ENCODE measurements at regions not wholly inside any gene's neighbourhood (a gene's known extent, or its start where the extent isn't known, plus 50 kb on each side); places are given as distances from the start of the nearest gene placed in this dataset.
"Not testable (repeated sequence)": the region's sequence is repeated elsewhere in the genome, so short reads cannot be mapped to it uniquely, and the experiment has no call there.

- DNase-seq (ENCODE audit: low read depth in 2 of 2, low spot score in 1 of 2), result no peak
These were observed 407.5 kb downstream of the SPRY2 start for GRCh38 chr13:79933389-79933788.

DNA sequence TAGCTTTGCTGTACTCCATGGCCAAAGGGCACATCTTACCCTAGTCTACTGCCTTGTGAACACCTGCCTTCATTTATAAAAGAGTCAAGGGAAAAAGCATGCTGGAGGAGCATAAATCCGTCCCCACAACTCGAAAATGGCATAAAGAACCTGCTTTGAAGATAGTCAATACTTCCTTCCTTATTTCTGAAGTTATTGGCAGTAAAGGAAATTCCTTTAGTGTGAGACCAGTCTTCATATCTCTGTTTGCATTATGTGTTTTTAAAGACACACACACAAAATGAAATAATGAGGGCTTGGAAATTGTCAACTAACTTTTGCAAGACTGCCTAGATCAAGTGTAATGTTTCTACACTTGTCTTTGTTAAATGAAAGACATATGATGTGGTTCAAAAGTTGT lies 408.4 kb downstream of the SPRY2 start:
- no peak for DNase-seq (ENCODE audit: low read depth in 2 of 2, low spot score in 1 of 2)

DNA sequence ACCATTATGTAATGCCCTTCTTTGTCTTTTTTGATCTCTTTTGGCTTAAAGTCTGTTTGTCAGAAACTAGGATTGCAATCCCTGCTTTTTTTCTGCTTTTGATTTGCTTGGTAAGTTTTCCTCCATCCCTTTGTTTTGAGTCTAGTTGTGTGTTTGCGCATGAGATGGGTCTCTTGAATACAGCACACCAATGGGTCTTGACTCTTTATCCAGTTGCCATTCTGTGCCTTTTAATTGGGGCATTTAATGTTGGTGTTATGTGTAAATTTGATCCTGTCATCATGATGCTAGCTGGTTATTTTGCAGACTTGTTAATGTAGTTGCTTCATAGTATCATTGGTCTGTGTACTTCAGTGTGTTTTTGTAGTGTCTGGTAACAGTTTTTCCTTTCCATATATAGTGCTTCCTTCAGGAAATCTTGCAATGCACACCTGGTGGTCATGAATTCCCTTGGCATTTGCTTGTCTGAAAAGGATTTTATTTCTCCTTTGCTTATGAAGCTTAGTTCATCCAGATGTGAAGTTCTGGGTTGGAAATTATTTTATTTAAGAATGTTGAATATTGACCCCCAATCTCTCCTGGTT lies 416.9 kb downstream of the SPRY2 start:
- not testable (repeated sequence) for DNase-seq (ENCODE audit: low read depth in 2 of 2, low spot score in 1 of 2)

DNA sequence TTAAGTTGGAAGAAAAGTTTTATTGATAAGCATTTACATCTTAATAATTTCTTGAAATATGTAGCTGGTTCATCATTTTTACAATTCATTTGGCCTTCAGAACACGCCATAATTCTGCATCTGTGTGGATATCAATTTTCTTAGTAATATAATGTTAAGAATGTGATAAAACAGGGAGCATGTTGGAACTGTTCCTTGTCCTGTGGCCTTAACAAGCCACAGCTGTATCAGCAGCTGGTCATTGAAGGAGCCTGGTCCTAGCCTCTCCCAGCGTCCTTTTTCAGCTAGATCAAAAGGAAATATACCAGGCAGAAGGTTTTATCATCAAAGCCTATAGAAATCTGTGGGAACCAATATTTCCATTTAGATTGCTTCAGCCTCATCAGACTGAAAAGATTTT lies 421.8 kb downstream of the SPRY2 start:
- no peak for DNase-seq (ENCODE audit: low read depth in 2 of 2, low spot score in 1 of 2)

DNA sequence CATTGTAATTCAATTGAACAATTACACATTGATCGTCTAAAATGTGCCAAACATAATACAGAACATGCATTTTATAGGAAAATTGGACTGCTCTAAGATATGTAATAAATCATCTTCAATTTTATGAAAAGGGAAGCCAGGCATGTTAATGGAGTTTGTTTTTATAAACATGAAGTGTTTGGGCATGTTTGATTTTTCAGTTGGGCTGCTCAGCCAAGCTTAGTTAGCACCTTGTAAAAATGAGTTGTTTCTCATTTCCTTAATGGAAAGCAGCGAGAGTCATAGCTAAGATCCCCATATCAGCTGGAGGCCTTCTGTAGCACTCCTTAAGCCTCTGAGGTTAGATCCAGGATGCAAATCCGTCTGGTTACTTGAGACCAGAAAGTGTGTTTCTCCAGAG lies 422.3 kb downstream of the SPRY2 start:
- no peak for DNase-seq (ENCODE audit: low read depth in 2 of 2, low spot score in 1 of 2)

GRCh38 chr13:79917628-79918027 lies 423.3 kb downstream of the SPRY2 start:
- DNase-seq (ENCODE audit: low read depth in 2 of 2, low spot score in 1 of 2), result no peak

- no peak for DNase-seq (ENCODE audit: low read depth in 2 of 2, low spot score in 1 of 2)
These were observed 425.7 kb downstream of the SPRY2 start for GRCh38 chr13:79915114-79915811.

- no peak for DNase-seq (ENCODE audit: low read depth in 2 of 2, low spot score in 1 of 2)
These were observed 427.6 kb downstream of the SPRY2 start for GRCh38 chr13:79913141-79913827.

DNA sequence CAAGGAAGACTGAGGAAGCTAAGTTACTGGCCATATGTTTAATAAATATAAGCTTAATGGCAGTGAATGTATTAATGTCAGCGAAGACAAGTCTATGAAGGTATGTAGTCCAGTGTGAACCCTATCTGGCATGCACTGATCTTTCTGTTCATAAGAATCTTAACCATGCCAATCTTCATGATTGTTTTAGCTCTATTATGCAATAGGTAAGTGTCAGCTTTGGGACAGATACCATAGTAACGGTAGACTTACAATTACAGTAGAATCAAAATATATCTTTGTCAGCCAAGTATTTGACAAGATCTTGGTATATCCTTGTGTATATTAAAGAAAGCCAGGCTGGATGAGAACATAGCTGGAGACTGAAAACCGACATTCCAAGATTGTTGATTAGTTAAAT lies 428.5 kb downstream of the SPRY2 start:
- DNase-seq (ENCODE audit: low read depth in 2 of 2, low spot score in 1 of 2), result no peak

DNA sequence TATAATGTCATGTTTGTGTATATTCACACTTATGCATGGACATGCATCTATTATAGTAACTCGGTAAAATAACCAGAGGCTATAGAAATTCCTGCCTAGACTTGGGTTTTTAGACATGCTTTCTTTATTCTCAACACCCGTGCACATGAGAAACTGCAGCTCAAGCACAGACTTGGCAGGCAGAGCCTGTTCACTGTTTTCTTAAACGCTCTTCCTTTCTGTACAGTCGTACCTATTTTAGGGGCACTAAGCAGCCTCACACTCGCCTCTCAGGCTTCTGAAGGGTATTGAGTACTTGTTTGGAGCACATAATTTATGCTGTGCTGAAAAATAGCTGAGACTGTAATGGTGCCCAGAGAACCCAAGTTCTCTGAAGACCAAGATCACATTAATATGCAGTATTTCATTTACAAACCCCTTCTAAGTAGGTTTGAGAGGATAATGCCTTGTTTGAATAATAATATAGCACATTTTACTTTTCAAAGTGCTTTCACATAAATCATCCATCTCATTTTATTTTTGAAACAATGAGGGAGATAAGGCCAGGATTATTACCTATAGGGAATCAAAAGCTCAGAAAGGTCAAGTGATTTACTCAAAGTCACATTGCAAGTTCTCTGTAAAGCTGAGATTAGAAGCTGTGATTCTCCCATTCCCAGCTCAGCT lies 429.9 kb downstream of the SPRY2 start:
- DNase-seq (ENCODE audit: low read depth in 2 of 2, low spot score in 1 of 2), result no peak

- DNase-seq (ENCODE audit: low read depth in 2 of 2, low spot score in 1 of 2), result no peak
These were observed 428.7 kb downstream of the NDFIP2 start for GRCh38 chr13:79909644-79910043.

DNA sequence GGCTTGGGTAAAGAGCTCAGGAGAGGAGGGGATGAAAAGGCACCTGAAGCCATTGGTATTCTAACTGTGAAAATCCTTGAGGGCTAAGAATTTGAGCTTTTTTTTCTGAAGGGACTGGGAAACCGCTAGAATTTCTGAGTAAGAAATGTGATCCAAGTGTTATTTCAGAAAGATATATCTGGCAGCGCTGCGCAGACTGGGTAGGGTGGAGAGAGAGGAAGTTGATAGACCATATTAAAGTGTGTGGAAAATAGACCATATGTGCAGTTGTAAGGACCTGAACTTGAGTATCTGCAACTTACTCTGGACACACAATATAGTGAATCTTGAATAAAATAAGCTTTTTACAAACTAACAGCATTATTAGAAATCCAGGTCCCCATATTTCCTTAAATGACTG lies 427.4 kb downstream of the NDFIP2 start:
- DNase-seq (ENCODE audit: low read depth in 2 of 2, low spot score in 1 of 2), result no peak

GRCh38 chr13:79907527-79907926 lies 426.6 kb downstream of the NDFIP2 start:
- DNase-seq (ENCODE audit: low read depth in 2 of 2, low spot score in 1 of 2), result no peak

- no peak for DNase-seq (ENCODE audit: low read depth in 2 of 2, low spot score in 1 of 2)
These were observed 425.4 kb downstream of the NDFIP2 start for GRCh38 chr13:79906345-79906744.

GRCh38 chr13:79905018-79905417 lies 424.1 kb downstream of the NDFIP2 start:
- DNase-seq (ENCODE audit: low read depth in 2 of 2, low spot score in 1 of 2), result no peak

- DNase-seq (ENCODE audit: low read depth in 2 of 2, low spot score in 1 of 2), result no peak
These were observed 423.6 kb downstream of the NDFIP2 start for GRCh38 chr13:79904581-79904980.

DNA sequence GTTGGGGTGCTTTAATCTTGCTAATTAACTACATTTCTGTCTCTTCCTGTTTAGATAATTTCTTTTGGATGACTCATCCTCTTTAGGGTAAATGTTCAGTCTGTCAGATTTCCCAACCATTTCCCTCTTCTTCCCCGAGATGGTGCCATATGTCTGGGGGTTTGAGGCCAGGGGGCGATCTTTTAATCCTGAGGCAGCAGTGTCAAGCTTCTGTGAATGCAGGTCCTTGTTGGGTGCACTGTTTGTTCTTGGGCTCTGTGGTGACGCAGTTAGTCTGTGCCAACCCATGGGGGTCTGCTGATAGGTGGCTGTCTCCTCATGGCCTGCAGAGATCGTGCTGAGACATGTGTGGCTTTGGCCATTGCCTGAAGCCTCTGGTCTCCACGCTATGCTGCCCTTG lies 420.4 kb downstream of the NDFIP2 start:
- no peak for DNase-seq (ENCODE audit: low read depth in 2 of 2, low spot score in 1 of 2)

- no peak for DNase-seq (ENCODE audit: low read depth in 2 of 2, low spot score in 1 of 2)
These were observed 419.4 kb downstream of the NDFIP2 start for GRCh38 chr13:79900356-79900755.

DNA sequence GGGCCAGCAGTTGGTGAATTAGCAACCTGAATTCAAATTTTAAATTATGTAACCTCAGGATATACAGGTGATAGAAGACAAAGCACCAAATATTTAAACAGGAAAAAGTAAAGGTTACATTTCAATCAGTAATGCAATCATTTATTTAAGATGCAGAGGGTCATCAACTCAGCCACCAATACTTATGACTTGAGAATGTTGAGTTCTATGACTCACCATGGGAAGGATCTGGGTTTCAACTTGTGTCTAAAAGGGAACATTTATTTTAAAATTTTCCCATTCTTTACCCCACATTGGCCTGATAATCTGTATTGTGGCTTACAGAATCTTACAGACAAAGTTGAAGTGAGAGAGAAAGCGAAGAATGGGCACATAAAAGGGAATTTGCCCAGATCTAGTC lies 418.0 kb downstream of the NDFIP2 start:
- DNase-seq (ENCODE audit: low read depth in 2 of 2, low spot score in 1 of 2), result no peak

GRCh38 chr13:79898202-79898826 lies 417.4 kb downstream of the NDFIP2 start:
- DNase-seq (ENCODE audit: low read depth in 2 of 2, low spot score in 1 of 2), result no peak

DNA sequence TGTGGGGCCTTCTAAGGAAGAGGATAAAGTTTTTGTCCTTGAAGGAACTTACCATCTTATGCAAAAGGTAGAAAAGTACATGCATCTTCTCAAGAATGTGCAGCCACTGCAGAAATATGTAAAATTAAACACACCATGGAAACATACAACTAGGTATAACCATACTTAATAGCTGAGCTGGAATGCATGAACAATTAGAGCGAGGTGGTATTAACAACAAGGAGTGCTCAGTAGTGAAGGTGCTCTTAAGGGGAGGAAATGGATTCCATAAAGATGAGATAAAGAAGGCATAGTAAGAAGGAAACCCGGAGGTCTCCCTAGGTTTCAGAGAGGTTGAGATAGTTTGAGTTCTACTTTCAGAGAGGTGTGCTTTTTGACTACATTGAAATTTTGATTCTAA lies 415.9 kb downstream of the NDFIP2 start:
- DNase-seq (ENCODE audit: low read depth in 2 of 2, low spot score in 1 of 2), result no peak

DNA sequence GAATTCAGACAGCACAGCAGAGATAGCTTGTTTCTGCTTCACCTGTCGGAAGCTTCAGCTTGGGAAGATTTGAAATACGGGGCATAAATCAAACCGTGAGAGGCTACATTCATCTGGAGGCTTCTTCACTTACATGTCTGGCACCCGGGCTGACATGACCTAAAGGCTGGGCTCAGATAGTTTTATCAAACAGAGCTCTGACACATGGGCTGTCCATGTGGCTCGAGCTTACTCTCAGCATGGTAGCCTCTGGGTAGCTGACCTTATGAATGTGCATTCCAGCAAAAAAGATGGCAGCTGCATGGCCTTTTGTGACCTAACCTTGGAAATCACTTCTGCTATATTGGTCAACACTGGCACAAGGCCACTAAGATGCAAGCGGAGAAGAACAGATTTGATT lies 414.5 kb downstream of the NDFIP2 start:
- DNase-seq (ENCODE audit: low read depth in 2 of 2, low spot score in 1 of 2), result no peak
